ENCODE measurements at regions not wholly inside any gene's neighbourhood (a gene's known extent, or its start where the extent isn't known, plus 50 kb on each side); places are given as distances from the start of the nearest gene placed in this dataset.

DNA sequence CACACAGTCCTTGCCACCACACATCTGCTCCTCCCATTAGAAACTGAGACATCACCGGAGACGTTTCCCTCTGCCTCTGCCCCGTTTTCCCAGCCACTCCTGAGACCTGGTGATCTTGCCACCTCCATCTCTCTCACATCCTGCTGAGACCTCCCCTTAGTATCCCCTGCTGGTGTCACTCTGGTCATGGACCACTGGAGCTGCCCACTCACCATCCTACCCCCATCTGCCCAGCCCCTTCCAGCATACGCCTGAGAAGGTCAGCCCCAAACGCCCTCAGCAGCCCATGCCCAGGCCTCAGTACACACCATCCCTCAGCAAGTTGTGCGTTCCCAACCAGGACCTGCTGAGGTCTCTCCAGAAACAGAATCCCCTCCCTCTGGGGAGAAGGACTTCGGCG, 64.3 kb downstream of the SHANK2 start:
- intact Hi-C loops (cut with DNase I) = no loop called here
- no peak overlapping the region for H3K4me3 ChIP-seq
- H3K27me3 ChIP-seq = peaks cover 0 to 4% (median 0%) of the 10 kb centered on the region in 4 donors
- no peaks in the 10 kb centered on the region for H3K4me1 ChIP-seq
- H3K9me3 ChIP-seq = no peaks in the 10 kb centered on the region
- no peak for DNase-seq
- TF ChIP-seq POLR2A (IDR thresholded peaks at IDR 0.05) = no peak
- TF ChIP-seq, protein P1, sequence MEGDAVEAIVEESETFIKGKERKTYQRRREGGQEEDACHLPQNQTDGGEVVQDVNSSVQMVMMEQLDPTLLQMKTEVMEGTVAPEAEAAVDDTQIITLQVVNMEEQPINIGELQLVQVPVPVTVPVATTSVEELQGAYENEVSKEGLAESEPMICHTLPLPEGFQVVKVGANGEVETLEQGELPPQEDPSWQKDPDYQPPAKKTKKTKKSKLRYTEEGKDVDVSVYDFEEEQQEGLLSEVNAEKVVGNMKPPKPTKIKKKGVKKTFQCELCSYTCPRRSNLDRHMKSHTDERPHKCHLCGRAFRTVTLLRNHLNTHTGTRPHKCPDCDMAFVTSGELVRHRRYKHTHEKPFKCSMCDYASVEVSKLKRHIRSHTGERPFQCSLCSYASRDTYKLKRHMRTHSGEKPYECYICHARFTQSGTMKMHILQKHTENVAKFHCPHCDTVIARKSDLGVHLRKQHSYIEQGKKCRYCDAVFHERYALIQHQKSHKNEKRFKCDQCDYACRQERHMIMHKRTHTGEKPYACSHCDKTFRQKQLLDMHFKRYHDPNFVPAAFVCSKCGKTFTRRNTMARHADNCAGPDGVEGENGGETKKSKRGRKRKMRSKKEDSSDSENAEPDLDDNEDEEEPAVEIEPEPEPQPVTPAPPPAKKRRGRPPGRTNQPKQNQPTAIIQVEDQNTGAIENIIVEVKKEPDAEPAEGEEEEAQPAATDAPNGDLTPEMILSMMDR (IDR thresholded peaks at IDR 0.05) = no peak
- 89 to 90% methylated on average over 5 to 6 of the region's 8 CpGs for WGBS, 2 donors
- H3K36me3 ChIP-seq = no peaks in the 10 kb centered on the region
- H3K27ac ChIP-seq = no peak overlapping the region

DNA sequence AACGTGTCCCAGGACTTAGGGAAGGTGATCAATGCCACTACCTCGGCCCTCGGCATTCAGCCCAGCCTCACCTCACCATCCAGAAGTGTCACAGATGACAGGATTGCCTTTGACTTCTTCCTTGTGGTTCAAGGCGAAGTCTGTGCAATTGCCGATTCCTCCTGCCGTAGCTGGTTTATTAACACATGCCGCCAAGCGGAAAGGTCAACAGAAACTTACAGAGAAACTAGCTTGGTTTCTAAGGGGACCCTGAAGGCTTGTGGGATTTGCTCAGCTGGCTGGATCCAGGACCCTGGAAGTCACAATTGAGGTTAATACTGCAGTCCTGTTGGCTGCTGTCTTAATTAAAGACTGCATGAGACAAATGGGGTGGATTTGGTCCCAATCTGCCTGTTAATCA, 65.6 kb downstream of the SHANK2 start:
- TF ChIP-seq, protein P1 (IDR thresholded peaks at IDR 0.05) = no peak
- TF ChIP-seq POLR2A (IDR thresholded peaks at IDR 0.05) = no peak
- H3K9me3 ChIP-seq = no peaks in the 10 kb centered on the region
- no peak overlapping the region for H3K4me3 ChIP-seq
- 82 to 90% methylated on average over 6 to 8 of the region's 8 CpGs for WGBS, 2 donors
- H3K27ac ChIP-seq = no peak overlapping the region
- no peak for DNase-seq
- H3K36me3 ChIP-seq = no peaks in the 10 kb centered on the region
- peaks cover 0 to 2% (median 0%) of the 10 kb centered on the region in 4 donors for H3K27me3 ChIP-seq
- H3K4me1 ChIP-seq = no peaks in the 10 kb centered on the region
- intact Hi-C loops (cut with DNase I) = no loop called here

DNA sequence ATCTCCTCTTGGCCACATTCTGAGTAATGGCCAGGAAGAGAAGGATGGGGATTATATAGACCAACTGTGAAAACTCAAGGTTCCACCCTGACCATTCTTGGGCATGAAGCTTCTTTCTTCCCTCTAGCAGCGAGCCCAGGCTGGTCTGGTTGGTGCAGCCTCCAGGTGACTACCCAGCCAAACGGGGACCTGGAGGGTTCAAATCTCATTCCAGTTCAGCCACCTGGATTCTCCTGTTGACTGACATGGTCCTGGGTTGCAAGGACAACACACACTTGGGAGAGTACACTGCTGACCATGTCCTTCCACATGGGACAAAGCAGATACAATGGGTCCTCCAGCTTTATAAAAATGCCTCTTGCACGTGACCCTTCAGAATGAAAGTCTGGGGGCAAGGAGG, 67.0 kb downstream of the SHANK2 start:
- no peak for TF ChIP-seq POLR2A (IDR thresholded peaks at IDR 0.05)
- TF ChIP-seq, protein P1 (IDR thresholded peaks at IDR 0.05) = no peak
- WGBS, 2 donors = 59 to 69% methylated on average over 3 of the region's 3 CpGs

DNA sequence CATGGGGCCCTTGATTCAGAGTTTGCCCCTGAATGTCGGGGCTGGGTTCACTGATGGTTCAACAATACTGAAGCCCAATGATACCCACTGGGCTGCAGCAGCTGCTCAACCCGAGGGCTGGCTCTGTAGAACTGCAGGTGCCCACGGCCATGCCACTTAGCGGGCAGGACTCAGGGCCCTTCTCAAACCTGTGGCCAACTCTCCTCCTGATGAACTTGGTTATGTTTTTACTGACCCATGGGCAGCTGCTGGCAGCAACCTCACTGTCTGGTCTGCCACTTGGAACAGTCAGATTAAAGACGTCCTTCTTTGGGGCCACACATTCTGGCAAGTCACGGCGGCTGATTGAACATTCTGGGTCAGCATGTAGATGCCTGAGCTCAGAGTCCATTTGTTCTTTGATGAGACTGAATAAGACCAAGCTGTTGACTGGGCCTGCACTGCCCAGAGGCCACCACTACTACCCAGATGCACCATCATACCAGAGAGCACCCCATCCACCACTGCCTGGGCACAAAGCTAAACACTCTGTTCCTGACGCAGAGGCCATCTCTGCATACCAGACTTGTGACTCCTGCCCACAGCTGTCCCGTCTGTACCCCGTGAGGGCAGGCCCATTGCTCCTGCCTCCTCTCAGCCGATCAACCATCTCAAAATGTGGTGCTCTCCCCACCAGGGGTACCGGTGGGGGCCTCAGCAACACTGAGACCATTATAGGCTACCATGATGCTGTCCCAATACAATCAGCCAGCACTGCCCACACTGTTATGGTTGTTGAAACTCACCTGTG, 67.8 kb downstream of the SHANK2 start:
- H3K9me3 ChIP-seq = no peaks in the 10 kb centered on the region
- intact Hi-C loops (cut with DNase I) = no loop called here
- 89 to 91% methylated on average over 7 to 12 of the region's 12 CpGs for WGBS, 2 donors

More for the DNA sequence above, 67.0 kb downstream of the SHANK2 start:
- Histone ChIP-seq H3K36me3 (no peaks in the 10 kb centered on the region), H3K27ac (no peak overlapping the region), H3K4me3 (no peak overlapping the region), H3K9me3 (no peaks in the 10 kb centered on the region), H3K27me3 (peaks cover 0 to 6% (median 0%) of the 10 kb centered on the region in 4 donors), H3K4me1 (no peaks in the 10 kb centered on the region)
- intact Hi-C loops (cut with DNase I) = no loop called here
- no peak for DNase-seq

DNA sequence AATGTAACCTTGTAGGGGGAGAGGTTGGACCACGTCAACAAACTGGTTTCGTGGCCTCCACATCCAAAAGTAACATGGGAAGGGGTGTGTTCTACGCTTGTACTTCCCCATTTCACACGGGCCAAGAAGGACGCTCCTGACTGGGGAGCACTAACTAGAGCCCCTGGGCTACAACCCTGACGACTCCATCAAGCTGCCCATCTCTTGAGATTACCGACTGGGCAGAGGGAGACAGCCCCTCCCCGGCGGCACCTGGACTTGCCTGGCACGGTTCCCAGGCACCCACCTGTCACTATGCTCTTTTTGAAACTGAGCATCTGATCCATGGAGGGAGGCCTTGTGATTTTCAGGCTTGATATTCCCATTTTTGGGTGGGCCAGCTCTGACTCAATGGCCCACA, 68.5 kb downstream of the SHANK2 start:
- H3K27ac ChIP-seq = no peak overlapping the region
- TF ChIP-seq, protein P1 (IDR thresholded peaks at IDR 0.05) = no peak
- TF ChIP-seq POLR2A (IDR thresholded peaks at IDR 0.05) = no peak
- WGBS, 2 donors = 78 to 85% methylated on average over 4 to 10 of the region's 10 CpGs
- no peaks in the 10 kb centered on the region for H3K36me3 ChIP-seq
- DNase-seq = no peak
- intact Hi-C loops (cut with DNase I) = no loop called here
- H3K9me3 ChIP-seq = no peaks in the 10 kb centered on the region
- H3K4me3 ChIP-seq = no peak overlapping the region
- peaks cover 0 to 6% (median 0%) of the 10 kb centered on the region in 4 donors for H3K27me3 ChIP-seq
- H3K4me1 ChIP-seq = no peaks in the 10 kb centered on the region

More for the DNA sequence above, 67.8 kb downstream of the SHANK2 start:
- no peaks in the 10 kb centered on the region for H3K36me3 ChIP-seq
- no peak overlapping the region for H3K27ac ChIP-seq
- H3K4me3 ChIP-seq = no peak overlapping the region
- TF ChIP-seq POLR2A (IDR thresholded peaks at IDR 0.05) = no peak
- TF ChIP-seq, protein P1 (IDR thresholded peaks at IDR 0.05) = no peak
- no peak for DNase-seq
- no peaks in the 10 kb centered on the region for H3K4me1 ChIP-seq
- peaks cover 0 to 6% (median 0%) of the 10 kb centered on the region in 4 donors for H3K27me3 ChIP-seq
